ENCODE measurements at regions not wholly inside any gene's neighbourhood (a gene's known extent, or its start where the extent isn't known, plus 50 kb on each side); places are given as distances from the start of the nearest gene placed in this dataset.

DNA sequence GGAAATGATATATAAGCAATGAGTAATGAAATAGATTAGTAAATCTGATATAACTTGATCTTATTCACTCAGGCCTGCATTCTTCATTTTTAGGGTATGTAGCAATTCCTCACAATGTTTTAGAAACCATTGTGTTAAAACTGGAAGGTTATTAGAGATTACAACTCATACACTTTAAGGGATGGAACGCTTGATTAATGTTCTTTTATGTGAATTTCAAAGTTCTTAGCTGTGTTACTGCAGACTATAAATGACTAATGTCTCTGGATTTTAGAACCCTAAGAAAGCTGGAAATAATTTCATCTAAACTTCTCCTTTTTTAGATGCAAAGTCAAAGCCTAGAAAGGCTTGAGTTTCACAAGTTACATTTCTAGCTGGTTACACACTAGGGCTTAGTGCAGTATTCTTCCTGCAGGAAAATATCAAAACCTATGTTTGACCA lies 148.2 kb upstream of the CLEC14A start:
- TF ChIP-seq TBL1XR1 (IDR thresholded peaks at IDR 0.05; ENCODE audit: low read length in 2 of 2) (no peak), NFYB (IDR thresholded peaks at IDR 0.05; ENCODE audit: extremely low read depth, insufficient read length) (no peak), POLR2A (conservative IDR thresholded peaks at IDR 0.05) (no peak), ZBTB7A (IDR thresholded peaks at IDR 0.05; ENCODE audit: borderline replicate concordance, control insufficient read depth, low read depth, low read length) (no peak), POLR2AphosphoS5 (IDR thresholded peaks at IDR 0.05; ENCODE audit: control insufficient read depth, insufficient read depth, low read depth, low read length) (no peak)
- TF ChIP-seq, protein P1, sequence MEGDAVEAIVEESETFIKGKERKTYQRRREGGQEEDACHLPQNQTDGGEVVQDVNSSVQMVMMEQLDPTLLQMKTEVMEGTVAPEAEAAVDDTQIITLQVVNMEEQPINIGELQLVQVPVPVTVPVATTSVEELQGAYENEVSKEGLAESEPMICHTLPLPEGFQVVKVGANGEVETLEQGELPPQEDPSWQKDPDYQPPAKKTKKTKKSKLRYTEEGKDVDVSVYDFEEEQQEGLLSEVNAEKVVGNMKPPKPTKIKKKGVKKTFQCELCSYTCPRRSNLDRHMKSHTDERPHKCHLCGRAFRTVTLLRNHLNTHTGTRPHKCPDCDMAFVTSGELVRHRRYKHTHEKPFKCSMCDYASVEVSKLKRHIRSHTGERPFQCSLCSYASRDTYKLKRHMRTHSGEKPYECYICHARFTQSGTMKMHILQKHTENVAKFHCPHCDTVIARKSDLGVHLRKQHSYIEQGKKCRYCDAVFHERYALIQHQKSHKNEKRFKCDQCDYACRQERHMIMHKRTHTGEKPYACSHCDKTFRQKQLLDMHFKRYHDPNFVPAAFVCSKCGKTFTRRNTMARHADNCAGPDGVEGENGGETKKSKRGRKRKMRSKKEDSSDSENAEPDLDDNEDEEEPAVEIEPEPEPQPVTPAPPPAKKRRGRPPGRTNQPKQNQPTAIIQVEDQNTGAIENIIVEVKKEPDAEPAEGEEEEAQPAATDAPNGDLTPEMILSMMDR (IDR thresholded peaks at IDR 0.05 in 2 of 3, conservative IDR thresholded peaks at IDR 0.05 in 1 of 3; ENCODE audit: insufficient read depth in 2 of 3, low read depth in 1 of 3, low read length in 3 of 3): no peak
